Left cardiac atrium (tissue), 4 donors: ENCODE measurements at regions not wholly inside any gene's neighbourhood (a gene's known extent, or its start where the extent isn't known, plus 50 kb on each side); places are given as distances from the start of the nearest gene placed in this dataset.

Experiments used
- ATAC-seq, 2 donors: fragments of 200-7000 bp; cut with Tn5 transposase; one replicate each; pipeline ENCODE4 v1.9.1; 2020; ENCODE audit warnings: mild to moderate bottlenecking in 2 of 2, moderate library complexity in 2 of 2
- DNase-seq: peaks from one replicate; pipeline ENCODE4 v3.0.0-alpha.2; 2020
- intact Hi-C, 2 donors: fragments of 100-400 bp; cut with DNase I; formaldehyde crosslinking; loops; one replicate each; pipeline versions ENCODE4 v1.14.1 to v1.15.1; 2022 to 2023
- donor health status: DM: no; HTN: yes; CAD: no.
- donor health status: DM: no; HTN: yes; CAD: no; lungs with severe emphysema.
- donor health status: DM: yes; HTN: yes; CAD: no.
- donor health status: Dilated cardiomyopathy.

DNA sequence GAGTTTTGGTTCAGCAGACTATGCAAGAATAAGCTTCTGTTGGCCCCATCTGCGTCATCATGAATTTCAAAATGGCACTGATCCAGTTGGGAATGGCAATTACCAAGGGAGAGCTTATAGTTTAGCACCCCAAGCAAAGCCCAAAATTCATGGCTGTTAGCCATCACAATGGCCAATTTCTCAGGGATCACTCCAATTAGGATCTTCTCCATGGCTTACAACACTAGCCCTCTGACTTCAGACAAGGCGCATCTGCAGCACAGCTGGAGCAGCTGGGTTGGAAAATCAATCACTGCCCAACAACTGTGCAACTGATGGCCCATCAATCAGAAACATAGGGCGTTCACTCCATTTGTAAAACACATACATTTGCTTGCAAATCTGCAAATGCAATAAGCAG, 273.6 kb downstream of the SRBD1 start:
- DNase-seq = no peak
- ATAC-seq = peak in 1 of 2 donors; percentile 8
- intact Hi-C loops = no loop called here

DNA sequence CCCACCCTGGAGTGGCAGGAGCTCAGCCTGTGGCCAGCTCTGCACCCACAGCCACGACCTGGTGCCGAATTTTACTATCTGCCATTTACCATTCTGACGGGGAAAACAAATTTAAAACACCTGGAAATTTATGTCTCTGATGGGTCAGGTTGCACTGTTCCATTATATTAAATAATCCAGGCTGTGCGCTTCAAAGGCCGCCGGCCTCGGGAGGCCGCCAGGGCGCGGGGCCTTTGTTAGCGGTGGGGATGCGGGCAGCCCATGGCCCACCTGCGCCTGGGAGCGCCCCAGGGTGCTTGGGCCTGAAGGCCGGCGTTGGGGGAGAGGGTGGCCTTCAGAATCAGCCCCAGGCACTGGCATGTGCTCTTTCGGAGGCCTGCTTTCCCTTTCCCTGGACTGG, 276.9 kb downstream of the SRBD1 start:
- ATAC-seq = no peak
- DNase-seq = no peak
- intact Hi-C loops = no loop called here

DNA sequence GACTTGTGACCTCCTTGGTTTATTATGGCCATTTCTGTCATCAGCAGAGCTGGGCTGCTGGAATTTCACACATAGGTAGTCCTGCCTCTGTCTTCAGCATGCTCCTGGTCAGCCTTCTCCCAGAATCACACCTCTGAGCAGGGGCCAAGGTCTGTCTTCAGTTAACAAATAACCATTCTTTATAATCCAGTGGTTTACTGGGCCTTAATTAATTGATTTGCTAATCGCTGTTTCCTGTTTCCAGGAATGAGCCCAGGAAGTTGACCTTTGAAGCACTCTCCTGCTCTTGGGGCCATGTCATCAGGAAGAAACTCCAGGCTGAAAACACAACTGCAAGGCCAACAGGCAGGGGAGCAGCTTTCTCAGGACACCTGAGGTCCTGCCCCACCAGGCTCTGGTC, 278.5 kb downstream of the SRBD1 start:
- intact Hi-C loops = no loop called here
- ATAC-seq = no peak
- no peak for DNase-seq

DNA sequence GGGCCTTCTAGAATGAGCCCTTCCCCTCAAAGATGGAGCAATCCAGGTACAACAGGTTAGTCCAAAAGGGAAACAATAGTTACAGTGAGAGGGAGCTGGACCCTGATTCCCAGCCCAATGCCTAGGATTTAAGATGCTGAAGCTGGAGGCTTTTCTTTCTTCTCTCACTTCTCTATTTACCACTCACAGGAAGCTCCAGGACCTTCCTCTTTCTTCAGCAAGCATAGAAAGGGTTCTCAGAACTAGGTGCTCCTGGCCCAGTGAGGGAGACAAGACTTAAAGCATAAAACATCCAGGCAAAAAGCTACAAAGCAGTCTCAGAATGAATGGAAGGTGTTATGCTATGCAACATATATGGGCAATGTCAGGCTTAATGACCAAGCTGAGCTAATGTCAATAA, 279.0 kb downstream of the SRBD1 start:
- DNase-seq (no peak), ATAC-seq (no peak)
- intact Hi-C loops = no loop called here

DNA sequence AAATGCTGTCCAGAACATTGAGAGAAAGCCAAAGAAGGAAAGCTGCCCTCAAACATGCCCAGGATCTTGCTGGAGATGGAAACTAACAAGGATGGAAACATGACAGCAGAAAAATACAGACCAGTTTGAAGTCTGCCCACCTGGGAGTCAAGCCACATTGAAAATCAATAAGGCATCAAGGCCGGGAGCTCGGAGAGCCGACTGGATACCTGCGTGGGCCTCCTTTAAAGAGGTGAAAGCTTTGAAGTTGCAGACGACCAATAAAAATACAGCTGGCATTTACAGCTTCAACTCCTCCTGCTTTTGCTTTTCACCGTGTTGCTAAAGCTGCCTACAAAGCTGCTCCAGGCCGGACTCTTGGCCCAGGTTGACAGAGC, 279.7 kb downstream of the SRBD1 start:
- intact Hi-C loops = no loop called here
- ATAC-seq = no peak
- DNase-seq = no peak

DNA sequence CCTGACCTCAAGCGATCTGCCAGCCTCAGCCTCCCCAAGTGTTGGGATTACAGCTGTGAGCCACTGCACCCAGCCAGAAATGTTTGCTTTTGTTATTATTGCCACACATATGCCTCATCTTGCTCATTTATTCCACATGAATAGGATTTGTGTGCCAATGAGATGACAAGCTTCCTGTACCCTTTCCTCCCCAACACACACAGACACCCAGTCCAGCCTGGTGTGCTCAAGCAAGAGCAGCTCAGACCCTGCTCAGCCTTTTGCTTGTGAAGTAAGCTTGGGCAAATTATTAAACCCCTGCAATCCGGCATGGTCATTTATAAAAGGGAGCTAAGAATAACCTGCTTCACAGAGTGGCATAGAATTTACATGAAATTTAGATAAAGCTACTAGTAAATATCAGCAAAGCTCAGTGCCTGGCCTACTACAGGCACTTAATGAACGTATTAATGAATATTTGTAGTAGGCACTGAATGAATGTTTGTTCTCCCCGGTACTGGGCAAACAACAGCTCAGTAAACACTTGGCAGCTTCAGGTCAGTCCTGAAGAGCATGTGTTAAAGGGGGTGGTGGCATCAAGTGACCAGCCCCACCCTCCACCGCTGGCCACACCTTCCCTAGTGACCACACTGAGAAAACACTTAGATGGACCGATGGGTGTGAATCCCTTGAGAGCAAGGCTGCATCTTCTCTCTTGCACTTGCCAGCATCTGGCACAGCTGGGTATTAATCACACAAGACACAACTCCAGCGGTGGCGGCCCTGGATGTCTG, 280.2 kb downstream of the SRBD1 start:
- DNase-seq (no peak), ATAC-seq (no peak)
- intact Hi-C loops = no loop called here

DNA sequence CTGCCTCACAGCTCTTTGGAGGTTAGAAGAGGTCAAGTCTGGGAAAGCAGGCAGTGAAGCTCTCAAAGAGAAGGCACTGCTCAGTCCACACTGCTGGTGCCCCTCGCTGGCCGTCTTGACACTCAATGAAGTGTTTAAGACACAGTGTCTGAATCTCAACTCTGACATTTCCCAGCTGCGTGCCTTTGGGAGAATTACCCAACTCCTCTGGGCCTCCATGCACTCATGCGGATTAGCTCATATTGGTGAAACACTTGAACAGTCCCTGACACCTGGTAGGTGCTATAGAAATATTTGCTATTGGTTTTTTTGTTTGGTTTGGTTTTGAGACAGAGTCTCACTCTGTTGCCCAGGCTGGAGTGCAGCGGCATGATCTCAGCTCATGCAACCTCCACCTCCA, 281.0 kb downstream of the SRBD1 start:
- intact Hi-C loops = no loop called here
- DNase-seq (no peak), ATAC-seq (no peak)

DNA sequence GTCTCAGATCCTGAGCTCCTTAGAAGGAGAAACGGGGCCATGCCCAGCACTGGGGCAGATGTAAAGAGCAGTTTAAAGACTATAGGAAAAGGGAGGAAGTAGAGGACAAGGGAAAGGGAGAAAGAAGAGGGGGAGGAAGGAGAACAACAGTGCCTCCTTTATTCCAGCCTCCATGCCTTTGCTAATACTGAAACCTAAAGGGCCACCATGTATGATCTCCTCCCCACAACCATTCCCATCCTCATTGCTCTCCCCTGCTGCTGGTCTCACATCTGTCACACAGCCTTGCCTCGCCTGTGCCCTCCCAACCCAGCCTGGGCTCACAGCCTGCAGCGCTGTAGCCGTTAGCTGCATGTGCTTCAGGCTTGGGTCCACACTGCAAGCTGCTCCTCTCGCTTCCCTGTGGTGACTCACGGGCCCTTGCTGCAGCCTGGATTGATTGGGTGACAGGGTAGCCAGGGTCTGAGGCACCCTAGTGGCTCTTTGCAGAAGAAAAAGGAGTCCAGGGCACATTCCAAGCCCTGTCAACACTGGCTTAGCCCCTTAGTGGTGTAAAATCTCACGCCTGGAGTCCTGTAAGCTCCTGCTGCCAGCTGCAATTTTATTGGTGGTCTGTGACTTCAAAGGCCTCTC, 281.9 kb downstream of the SRBD1 start:
- ATAC-seq (no peak), DNase-seq (no peak)
- intact Hi-C loops = no loop called here

DNA sequence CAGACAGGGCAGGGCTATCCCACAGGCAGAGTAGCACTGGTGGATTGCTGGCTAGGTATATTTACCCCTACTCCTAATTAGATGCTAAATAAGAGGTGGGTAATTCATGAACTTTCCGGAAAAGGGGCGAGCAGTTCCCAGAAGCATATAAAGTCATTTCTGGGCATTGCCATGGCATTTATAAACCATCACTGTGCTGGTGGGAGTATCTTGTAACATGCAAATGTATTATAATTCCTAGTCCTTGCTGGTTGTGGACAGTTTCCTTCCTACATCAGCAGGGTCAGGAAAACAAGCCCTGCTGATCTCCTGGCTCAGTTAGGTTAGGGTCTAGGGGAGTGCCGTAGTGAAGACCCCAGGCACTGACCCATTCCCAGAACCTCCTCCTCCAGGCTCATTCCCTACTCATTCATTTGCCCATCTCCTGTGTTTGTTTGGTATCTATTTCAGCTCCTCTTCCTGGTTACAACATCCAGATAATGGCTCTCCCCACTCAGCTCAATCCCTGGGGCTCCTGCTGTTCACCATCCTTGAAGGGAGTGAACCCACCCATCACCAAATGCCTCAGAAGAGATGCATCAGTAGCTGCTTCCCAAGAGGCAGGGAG, 282.7 kb downstream of the SRBD1 start:
- no peak for DNase-seq
- no peak for ATAC-seq
- intact Hi-C loops = no loop called here

DNA sequence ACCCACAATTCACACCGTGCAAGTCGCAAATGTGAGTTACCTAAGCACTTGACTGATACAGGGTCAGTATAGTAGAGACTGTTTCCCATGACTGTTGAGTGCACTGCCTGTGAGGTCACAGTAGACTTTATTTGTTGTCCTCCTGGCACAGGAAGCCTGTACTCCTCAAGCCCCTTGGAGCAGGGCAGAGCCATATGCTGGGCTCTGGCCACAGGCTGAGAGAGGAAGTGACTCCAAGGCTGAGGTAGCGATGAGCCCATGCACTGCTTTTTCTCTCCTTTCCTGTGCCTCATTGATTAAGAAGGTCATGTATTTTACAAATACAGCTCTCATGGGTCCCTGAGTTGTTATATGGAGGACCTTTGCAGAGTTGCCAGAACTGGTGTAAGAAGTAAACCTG, 287.7 kb downstream of the SRBD1 start:
- intact Hi-C loops = no loop called here
- DNase-seq (no peak), ATAC-seq (no peak)

DNA sequence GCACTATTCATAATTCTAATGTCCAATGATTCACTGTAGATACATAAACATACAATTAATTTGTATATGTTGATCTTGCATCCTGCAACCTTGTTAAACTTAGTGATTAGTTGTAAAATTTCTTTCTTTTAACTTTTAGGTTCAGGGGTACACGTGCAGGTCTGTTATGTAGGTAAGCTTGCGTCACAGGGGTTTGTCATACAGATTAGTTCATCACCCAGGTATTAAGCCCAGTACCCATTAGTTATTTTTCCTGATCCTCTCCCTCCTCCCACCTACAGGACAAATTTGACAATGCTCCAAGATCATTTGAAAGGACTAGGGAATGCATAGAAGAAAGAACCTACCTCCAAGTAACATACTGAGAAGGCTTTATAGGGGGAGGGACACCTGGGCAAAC, 290.1 kb downstream of the SRBD1 start:
- no peak for ATAC-seq
- no peak for DNase-seq
- intact Hi-C loops = no loop called here

DNA sequence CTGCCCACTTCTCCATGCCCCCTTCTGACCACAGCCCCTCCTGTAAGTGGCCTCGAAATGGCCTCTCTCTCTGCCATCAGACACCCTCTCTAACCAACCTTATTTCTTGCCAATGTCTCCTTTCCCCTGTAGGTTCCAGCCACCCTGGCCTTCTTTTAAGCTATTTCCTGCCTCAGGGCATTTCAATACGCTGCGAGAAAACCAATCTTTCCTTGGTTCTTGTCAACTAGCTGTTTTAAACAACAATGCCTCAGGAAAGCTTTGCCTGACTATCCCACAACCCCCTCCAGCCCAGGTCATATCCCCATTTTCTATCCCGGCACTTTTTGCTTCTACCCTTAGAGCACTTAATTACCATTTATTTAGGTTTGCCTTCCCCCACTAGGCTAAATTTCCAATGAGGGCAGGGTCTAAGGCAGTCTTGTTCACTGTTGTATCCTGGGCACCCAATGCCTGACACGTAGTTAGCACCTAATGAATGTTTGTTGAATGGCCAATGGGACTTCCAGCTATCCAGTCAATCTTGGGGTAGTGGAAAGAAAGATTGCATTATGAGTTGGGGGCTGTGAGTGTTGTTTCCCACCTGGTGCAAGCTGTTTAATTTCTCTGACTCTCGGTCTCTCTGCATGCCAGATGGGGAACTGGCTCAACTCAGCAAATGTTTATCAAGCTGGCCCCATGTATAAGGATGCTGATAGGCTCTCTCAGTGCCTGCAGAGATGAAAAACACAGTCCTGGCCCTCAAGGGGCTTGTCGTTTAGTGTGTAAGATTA, 291.2 kb downstream of the SRBD1 start:
- DNase-seq = no peak
- intact Hi-C loops = no loop called here
- ATAC-seq = no peak

DNA sequence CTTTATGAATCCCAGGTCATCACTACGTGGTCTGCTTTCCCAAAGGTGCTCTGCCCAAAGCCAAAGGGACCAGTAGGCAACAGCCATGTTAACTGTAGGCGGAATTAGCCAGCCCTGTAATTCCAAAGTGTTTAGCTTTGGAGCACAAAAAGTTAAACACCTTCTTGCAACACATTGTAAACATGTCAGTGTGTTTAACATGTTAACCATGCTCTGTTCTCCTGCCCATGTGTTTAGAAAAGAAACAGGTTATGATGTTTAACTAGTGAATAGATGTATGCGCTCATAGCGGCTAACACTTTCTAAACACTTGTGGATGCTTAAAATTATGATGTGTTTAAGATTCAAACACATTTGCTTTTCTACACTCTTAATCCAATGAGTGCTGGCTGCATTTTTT, 292.4 kb downstream of the SRBD1 start:
- ATAC-seq = no peak
- intact Hi-C loops = no loop called here
- no peak for DNase-seq

DNA sequence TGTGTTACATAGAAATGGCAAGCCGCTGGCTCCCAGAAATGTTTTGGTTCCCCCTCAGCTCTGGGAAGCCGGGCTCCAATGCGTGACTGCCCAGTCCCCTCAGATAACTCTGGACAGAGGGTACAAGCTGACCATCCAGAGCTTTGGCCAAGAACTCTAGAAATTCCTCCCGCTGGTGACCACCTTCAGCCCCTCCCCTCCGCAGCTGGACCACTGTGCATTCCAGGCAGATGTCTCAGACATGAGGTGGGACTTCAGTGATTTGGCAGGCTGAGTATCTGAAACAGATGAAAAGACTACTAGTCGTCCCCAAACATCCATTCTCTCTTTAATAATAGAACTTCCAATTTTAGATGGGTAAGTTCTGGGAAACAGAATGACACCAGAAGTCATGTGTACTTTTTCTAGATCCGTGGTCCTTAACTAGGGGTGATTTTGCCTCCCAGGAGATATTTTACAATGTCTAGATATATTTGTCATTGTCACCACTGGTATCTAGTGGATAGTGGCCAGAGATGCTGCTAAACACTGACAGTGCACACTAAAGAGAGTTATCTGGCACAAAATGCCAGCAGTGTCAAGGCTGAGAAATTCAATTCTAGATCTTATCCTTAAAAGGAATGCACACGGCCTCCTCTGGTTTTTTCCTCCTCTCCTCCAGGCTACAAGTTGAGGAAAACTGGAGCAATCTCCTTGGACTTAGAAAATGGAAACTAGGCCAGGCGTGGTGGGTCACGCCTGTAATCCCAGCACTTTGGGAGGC, 294.3 kb downstream of the SRBD1 start:
- no peak for DNase-seq
- intact Hi-C loops = no loop called here
- no peak for ATAC-seq

DNA sequence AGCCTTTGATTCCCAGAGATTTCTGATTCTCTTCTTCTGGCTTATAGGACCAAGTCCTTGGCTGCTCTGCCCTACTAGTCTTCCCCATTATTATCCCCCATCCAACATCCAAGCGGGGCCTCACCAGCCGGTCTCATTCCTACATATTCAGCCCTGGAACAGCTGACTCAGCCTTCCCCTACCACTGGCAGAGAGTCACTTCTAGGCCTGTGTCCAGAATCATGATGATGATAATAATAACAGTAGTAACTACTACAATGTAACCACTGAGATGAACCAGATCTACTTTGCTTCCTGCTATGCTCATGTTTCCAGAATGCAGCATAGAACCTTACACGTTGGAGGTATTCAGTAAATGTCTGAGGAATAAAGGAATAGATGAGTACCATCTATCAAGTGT, 295.2 kb downstream of the SRBD1 start:
- ATAC-seq (peak in 1 of 2 donors; percentile 59), DNase-seq (no peak)
- intact Hi-C loops = no loop called here

DNA sequence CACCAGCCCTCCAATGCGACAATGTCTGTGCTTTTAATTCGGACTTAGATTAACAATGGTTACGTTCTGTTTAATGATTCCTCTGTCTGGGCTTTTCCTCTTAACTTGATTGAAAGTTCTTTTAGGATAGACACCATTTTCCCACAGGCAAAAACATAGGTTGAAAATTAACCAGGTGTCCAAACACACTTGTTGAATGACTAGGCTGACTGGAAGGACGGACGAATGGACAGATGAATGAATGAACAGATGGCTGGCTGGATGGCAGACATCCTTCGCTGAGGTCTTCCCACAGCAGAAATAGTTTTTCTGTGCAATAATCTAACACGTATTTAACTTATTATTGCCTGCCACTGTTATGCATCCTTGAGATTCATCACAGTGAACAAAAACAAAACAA, 298.8 kb downstream of the SRBD1 start:
- no peak for DNase-seq
- no peak for ATAC-seq
- intact Hi-C loops = no loop called here

DNA sequence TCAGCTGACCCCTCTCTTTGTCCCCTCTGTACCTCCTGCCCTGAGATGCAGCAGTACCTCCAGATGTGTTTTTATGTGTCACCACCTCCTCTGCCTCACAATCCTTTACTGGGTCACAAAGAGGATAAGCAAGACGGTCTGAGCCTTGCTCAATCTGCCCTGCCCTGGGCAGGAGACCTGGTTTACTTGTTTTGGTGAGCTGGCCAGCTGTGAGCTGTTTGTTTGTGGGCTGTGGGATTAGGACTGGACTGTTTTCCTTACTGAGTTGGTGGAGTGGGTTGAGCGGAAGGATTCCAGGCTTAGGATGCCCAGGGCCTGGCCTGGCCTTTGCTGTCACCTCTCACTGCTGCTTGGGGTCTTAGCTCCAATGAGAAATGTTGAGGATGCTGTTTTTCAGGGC, 299.5 kb downstream of the SRBD1 start:
- DNase-seq (no peak), ATAC-seq (no peak)
- intact Hi-C loops = no loop called here

DNA sequence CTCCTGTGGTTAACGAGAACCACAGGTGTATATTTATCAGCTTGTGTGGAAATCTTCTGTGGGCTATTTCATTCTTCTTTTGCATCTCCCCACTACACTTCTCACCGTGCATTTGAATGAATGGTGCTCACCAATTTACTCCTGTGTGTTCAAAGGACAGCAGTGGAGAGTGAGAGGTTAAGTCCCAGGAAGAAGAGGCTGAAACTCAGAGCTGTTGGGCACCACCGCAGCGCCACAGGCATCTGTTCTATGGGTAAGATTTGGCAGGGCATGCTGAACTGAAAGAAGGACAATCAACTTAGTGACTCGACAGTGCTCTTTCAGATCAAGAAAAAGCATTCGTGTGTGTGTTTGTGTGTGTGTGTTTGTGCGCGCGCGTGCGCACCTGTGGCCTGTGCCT, 297.9 kb upstream of the SIX2 start:
- ATAC-seq = no peak
- intact Hi-C loops = no loop called here
- no peak for DNase-seq

DNA sequence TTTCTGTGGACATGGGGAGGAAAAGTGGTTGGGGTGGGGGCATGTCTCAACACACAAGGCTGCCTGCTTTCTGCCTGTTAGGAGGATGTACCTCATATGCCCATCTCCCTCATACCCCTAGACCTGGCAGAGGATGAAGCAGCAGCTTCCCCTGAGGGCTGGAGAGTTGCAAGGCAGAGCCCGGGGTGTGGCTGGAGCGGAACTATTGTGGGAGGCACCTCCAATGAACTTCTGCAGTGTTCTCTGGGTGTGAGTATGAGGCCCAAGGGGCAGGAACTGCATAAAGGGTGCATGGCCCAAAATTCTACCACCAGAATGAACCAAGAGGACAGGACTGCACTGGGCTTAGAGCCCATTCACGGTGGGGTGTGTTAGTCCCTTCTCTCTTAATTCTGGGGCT, 296.3 kb upstream of the SIX2 start:
- DNase-seq = no peak
- intact Hi-C loops = no loop called here
- no peak for ATAC-seq
